Stimulated activated CD8-positive, alpha-beta memory T cell treated with anti-CD3 and anti-CD28 coated beads, Interleukin-2, amount 100 ng/mL, for 1 hour (primary cell): ENCODE measurements at regions not wholly inside any gene's neighbourhood (a gene's known extent, or its start where the extent isn't known, plus 50 kb on each side); places are given as distances from the start of the nearest gene placed in this dataset.

Experiments
- DNase-seq, 2 donors: peaks; one replicate each; pipeline ENCODE4 v3.0.0-alpha.2; 2020; ENCODE audit warnings: low read depth in 2 of 2

DNA sequence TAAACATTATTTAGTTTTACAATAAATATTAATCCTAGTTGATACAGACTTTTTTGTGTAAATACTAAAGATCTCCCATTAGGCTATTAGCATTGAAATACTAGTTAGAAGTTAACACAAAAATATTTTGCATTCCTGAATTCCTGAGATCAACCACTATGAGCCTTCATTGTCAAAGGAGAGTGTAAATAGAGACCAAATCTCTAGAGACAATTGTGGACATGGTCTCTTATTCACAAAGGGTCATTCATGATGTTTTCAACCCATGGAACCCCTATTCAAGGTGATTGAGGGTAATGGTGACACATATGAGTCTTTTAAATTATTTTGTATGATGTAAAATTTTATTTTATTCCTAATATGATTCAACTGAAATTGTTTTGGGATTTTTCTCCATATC lies 1454.8 kb upstream of the LRRTM3 start:
- DNase-seq = no peak

DNA sequence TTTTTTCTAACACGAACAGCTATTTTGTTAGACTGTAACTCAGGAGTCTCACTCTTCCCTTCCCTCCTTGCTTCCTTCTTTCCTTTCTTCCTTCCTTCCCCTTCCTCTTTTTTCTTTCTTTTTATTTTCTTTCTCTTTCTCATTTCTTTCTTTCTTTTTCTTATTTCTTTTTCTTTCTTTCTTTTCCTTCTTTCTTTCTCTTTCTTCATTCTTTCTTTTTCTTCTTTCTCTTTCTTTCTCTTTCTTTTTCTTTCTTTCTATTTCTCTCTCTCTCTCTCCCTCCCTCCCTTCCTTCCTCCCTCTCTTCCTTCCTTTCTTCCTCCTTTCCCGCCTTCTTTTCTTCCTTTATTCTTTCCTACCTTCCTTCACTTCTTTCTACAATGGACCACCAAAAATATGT lies 1443.0 kb upstream of the LRRTM3 start:
- DNase-seq = no peak

DNA sequence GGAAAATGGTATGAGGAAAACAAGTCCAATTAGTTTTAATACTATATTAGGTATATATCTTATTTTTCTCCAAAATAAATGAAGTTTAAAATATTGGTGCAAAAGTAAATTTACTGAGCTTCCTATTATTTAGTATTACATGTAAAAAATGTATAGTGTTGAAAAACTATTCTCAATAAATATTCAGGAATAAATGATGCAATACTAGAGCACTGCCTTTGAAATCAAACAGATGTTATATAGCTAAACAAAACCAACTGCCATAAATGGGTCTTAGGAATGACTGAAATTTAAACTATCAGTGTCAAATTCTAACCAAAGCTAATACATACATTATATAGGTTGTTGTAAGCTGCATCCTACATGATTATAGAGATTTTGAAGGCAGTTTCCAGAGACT lies 1434.0 kb upstream of the LRRTM3 start:
- no peak for DNase-seq

DNA sequence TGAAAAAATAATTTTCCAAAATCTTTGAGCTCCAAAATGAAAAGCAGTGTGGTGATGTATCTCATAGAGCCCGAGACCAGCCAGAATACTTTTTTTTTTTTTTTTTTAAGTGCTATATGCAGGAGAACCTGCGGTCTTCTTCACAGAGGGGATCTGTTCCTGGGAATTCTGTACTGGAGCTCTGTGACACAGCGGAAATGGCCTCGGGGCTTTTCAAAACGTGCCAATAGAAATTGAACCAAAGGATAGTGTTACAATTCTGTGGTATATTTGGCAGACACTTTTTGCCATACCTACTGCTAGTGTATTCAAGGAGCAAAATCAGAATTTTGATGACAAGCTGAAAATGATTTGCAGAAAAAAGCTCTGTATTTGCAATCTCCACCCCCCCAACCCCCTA lies 1429.3 kb upstream of the LRRTM3 start:
- DNase-seq = no peak

DNA sequence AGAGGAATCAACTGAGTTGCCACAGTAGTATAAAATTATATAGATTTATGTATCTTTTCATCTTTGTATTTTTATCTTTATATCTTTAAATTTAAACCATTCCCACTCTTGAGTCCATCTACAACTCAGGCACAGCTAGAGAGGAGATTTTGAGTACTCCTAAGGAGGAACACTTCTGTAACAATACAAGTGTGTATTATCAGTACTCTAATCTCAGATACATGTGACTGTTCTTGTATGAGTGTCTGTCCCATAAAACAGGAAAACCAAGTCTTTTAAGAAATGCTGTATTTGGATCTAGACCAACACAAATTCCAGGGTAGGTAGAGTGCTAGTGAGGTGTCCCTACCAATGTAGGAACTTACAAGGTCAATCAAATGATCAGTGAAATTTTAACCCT lies 1428.0 kb upstream of the LRRTM3 start:
- DNase-seq = no peak

DNA sequence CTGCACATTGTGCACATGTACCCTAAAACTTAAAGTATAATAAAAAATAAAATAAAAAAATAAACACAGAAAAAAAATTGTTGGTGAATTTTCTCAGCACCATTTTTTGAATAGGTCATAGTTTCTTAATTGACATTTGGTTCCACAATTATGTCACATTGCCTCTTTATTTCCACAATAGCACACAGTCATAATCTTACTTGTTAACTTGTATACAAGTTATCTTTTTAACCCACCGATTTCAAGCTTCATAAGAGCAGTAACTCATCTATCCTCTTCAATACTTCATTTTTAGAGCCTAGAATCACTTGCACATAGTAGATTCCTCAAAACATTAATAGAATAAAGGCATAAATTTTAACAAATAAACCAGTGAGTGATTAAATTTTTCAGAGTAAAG lies 1425.1 kb upstream of the LRRTM3 start:
- no peak for DNase-seq

DNA sequence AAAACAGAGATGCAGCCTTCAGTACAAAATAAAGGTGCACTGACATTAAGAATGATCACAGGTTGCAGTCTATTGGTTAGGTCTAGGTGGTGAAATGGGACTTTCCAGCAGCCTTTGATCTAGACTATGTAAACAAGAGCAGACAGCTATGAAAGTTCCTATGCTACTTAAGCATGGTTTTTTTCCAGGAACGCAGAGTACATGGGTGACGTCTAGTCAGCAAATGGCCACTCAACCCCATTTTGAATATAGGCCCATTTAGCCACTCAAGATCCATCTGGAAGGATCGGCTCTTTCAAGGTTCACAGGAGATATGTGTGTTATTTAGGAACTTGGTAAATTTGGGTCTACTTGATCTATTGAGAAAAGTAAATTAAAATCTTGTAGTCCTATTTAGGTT lies 1424.6 kb upstream of the LRRTM3 start:
- no peak for DNase-seq

DNA sequence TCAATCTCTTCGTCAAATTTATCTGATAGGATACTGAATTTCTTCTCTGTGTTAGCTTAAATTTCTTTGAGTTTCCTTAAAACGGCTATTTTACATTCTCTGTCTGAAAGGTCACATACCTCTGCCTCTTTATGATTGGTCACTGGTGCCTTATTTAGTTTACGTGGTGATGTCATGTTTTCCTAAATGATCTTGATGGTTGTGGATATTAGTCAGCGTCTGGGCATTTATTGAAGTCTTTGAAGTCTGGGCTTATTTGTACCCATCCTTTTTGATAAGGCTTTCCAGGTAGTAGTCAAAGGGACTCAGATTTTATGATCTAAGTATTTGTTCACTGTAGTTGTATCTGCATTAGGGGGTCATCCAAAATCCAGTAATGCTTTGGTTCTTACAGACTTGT lies 1407.5 kb upstream of the LRRTM3 start:
- no peak for DNase-seq

DNA sequence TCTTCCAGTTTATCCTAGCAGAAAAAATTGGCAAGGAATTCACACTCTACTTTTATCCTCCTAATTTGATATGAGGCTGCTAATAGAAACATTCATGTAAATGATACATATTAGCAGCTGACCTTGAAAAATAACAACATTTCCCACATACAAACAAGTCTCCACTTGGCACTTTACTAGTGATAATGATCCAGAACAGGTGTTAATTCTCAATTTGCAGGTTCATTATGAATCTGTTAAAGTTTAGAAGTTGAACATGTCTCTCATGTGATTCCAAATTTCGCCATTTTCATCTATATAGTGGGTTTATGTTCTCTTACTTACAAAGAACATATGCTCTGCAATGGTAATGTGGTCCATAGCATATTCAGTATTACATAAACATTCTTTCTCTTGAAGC lies 1396.8 kb upstream of the LRRTM3 start:
- no peak for DNase-seq

DNA sequence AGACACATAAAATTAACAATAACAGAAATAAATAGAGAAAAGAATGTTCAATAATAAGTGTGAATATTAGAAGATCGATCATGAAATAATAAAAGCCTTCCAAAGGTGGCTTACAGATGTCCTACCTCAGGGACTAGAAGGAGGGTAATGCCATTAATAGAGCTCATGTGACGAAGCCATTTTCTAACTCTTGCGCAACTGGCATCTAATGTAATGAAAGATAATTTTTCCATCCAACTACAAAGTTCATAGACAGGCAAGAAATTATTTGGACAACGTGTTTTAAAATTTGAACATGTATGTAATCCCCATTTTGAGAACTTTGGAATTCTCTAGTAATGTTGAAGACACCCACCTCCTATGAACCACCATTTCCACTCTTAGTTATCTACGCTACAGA lies 1394.3 kb upstream of the LRRTM3 start:
- no peak for DNase-seq

DNA sequence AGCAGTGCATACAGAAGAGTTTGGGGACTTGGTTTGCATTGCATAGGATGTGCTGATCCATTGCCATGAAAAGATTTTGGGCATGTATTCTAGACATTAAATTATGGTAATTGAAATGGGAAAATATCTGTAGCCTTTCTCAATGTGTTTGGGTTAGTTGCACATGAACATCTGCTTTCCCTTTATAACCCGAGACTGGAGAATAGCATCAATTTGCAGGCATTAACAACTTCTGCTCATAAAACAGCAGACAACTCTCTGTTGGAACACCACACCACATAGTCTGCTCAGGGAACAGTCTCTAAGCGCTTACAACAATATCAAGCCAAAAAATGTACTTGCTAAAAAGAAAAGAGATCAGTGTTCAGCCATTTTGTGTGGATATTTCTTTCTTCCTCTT lies 1391.1 kb upstream of the LRRTM3 start:
- DNase-seq = no peak

DNA sequence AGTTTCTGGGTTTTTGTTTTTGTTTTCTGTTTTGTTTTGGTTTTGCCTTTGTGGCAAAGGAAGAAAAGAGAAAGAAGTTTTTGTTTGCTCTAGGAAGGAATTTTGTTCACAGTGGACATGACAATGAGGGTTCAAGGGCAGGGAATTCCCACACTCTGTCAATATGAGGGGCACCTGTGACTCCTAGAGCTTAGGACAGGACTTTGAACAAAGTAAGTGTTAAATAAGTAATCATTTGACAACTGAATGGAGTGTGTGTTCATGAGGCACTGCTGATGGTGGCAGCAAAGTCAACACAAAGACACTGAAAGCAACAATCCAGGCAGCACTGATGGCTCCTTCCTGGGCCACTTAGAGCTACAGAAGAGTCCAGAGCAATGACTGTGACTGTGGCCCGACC lies 1381.1 kb upstream of the LRRTM3 start:
- no peak for DNase-seq

DNA sequence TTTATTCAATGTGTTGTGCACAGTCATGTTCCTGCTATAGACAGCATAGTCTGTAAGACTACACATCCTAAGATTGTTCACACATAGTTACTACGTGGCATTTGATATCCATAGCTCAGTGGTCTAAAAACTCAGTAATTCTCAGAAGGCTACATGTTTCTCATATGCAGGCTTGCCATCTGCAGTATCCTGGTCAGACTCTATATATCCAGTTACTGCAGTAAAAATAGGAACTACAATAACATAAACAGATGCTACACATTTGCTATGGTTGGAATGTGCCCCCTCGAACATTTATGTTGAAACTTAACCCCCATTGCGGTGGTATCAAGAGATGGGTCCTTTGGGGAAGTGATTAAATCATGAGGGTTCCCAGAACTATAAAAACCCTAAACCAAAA lies 1377.8 kb upstream of the LRRTM3 start:
- DNase-seq = no peak

DNA sequence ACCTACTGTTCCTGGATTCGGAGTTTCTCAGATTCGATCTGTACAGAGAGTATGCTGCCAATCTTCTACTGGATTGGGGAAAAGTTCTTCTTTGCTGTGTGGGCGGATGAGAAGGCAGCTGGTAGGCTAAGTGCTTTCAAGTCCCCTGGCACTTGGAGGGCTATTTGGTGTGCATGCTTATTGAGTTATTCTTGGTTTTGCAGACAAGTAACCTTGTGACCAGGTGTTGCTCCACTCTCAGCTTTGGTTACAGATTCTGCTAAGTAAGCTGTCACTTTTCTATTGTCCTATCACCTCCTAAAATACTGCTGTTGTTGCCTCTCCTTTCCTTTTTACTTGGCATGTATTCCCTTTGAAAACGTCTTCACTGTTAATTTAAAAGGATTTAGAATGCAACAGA lies 1375.1 kb upstream of the LRRTM3 start:
- no peak for DNase-seq

DNA sequence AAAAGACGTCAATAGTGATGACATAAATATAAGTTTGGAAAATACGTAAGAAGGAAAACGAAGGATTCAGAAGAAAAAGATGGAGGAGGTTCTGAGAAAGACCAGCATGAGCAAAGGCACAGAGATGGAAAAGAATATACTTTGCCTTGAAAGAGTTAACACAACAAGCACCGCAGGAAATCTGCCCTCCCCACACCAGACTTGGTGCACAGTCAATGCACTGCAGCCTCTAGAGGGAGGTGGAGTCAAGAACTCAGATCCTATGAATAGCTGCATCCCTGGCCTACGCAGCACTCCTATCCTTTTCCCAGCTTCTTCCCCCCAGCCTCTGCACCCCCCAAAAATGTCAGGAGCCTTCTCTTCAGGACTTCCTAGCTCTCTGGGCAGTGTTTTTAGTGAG lies 1370.6 kb upstream of the LRRTM3 start:
- DNase-seq = no peak

DNA sequence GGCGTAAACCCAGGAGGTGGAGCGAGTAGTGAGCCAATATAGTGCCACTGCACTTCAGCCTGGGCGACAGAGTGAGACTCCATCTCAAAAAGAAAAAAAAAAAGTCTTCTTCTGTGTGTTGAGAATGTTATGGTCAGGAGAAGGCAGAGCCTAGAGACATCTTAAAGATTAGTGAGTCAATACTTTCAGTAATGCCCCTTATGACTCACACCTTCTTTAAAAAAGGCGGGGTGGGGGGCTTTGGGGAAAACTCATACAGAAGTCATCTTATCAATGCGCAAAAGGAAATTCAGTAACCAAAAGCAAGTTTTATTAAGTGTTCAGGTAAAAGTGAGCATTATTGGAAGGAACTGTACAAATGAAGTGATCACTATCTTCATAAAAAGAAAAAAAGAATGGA lies 1369.8 kb upstream of the LRRTM3 start:
- DNase-seq = no peak

DNA sequence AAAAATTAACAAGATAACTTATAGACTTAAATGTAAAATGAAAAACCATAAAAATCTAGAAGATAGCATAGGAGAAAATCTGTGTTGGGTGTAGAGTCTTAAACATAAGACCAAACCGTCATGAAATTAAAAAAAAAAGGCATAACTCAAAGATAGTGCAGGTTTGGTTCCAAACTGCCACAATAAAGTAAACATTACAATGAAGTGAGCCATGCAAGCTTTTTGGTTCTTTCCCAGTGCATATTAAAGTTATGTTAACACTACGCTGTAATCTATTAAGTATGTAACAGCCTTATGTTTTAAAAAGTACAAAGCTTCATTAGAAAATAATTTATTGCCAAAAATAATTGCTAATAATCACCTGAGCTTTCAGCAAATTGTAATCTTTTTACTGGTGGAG lies 1366.5 kb upstream of the LRRTM3 start:
- no peak for DNase-seq

DNA sequence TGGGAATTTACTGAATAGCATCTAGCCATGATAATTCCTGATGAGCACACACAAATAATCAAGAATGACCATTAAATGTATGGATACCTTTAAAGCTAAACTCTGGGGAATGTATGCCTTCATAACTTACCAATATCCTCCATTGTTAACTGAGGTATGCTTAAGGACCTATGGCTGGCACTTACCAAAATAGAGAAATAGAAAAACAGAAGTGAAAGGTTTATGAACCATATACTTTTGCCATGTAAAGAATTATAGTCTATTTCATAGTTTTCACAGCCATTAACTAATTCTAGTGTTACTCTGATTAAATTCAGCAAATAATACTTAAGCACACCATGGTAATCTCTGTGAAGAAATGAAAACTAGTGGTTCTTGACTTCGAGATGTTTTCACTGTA lies 1360.6 kb upstream of the LRRTM3 start:
- no peak for DNase-seq

DNA sequence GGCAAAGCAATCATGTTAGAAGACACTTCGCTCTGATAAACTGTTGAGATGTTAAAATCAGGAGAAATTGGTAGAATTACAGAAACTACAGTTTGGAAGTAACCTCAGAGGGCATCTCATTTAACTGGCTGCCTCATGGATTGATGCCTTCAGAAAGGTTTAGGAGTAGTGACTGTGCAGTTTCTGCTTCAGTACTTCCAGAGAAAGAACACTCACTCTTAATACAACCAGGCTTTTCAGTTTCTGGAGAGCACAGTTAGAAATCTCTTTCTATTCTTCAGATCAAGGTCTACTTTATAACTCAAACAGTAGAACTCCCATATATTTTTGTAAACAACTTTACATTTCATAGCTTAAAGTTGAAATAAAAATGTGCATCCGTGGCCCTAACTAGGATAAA lies 1358.9 kb upstream of the LRRTM3 start:
- DNase-seq = no peak

DNA sequence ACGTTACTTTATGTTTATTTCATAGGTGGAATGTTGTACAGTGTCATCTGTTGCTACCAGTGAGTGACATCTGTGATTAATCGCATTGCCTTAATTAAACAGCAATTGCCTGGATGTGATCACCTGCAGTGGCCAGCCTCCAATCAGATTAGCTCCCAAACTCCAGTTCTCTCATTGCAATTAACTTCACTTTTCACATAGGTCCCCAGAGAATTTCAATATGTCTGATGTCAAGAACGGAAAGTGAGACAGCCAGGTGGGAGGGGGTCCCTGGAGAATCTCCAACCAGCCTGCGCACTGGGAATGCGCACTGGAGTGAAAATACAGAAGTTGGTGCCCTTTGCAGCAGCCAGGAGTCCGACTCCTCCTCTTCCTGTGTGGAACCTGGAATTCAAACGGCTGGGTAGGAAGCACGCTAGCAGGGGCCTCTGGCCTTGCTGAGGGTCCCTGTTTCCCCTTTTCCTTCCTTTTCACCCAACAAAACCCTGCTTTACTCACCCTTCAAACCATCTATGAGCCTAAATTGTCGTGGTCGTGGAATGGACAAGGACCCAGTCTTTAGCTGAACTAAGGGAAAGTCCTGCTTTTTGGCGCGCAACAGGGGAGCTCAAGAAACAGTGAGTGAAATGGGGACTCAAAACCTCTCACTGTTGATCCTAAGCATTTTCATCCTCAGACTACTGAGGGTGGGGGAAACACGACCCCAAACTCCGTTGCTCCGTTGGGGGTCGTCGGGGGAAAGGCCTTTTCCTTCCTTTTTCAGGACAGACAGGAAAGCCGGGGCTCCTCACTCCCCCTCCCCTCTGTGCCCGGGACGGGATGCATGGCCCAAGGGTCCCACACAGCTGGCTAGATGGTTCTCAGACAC lies 1355.5 kb upstream of the LRRTM3 start:
- DNase-seq = no peak

DNA sequence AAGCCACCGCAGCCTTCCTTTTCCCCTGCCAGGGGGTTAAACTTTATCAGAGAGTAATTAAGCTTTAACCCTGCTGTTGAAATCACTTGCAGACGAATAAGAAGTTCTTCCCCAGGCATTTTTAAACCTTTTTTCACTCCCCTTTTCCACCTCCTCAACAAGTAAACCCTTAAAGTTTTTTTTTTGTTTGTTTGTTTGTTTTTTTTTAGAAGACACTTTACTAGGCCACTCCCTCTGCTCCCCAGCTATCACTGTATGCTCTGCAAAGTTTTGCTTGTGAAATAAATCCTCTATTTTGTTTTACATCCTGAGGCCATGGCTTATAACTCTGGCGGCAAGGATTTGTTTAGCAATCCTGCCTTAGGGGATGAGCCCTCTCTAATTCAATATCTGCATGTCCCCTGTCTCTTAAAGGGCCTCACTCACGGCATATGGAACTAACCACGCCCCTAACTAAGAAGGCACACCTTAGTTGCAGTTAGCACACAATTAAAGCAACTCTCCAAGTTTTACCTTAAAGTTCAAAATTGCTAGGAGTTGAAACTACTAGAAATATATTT lies 1354.7 kb upstream of the LRRTM3 start:
- no peak for DNase-seq

DNA sequence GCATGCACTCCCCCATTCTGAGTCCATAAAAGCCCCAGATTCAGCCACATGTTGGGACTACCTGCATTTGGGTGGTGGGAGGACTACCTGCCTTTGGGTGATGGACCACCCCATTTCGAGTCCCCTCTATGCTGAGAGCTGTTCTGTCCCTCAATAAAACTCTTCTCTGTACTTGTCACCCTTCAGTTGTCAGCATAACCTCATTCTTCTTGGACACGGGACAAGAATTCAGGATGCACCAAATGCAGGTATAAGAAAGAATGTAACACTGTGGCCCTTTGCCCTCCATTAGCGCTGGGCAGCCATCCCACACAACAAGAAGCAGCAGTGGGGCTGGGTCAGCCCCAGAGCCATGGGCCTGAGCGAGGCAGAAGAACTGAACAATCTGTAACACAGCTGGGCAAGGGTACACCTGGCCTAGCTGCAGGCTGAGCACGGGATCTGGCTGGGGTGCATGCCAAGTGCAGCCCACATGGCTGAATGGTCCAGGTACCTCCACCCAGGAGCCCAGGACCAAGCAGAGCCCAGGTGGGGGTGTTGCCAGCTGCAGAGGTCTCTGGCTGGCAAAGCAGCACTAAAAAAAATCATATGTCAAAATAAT lies 1344.3 kb upstream of the LRRTM3 start:
- no peak for DNase-seq

DNA sequence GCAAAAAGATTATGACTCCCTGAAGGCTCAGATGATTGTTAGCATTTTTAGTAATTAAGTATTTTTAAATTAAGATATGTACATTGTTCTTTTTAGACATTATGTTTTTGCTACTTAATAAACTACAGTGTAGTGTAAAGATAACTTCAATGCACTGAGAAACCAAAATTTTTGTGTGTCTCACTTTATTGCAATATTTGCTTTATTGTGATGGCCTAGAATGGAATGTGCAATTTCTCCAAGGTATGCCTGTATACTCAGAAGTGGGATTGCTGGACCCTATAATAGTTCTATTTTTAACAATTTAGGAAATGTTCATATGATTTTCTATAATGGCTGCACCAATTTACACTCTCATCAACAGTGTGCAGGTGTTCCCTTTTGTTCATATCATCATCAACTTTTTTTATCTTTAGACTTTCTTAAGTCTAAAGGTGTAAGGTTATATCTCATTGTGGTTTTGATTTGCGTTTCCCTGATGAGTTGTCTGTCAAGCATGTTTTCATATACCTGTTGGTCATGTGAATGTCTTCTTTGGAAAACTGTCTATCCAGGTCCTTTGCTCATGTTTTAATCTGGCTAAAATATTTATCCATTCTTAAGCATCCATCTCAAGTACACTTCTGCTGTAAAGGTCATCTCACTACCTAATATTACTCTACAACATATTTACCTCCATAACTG lies 1323.5 kb upstream of the LRRTM3 start:
- DNase-seq = no peak
